ENCODE measurements at regions not wholly inside any gene's neighbourhood (a gene's known extent, or its start where the extent isn't known, plus 50 kb on each side); places are given as distances from the start of the nearest gene placed in this dataset.

DNA sequence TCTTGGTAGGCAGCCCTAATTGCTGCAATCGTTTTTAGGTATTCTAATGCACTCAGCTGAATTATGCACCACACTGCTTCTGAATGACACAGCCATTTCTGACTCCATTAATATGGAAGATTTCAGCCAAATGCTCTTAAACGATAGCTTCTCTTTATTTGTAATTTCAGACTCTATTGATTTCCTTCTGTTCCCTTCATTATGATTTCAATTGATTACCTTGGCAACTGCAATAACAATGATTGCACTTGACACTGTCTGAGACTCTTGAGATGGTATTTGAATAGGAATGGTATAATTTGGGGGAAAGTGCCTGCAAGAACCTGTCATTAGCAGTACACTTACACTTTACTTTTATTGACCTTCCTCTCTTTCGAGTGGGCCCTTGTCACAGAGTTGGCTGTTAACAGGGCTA lies 296.1 kb upstream of the DMAC1 start:
- no peak for TF ChIP-seq POLR2A (IDR thresholded peaks at IDR 0.05)
- TF ChIP-seq, protein P1, sequence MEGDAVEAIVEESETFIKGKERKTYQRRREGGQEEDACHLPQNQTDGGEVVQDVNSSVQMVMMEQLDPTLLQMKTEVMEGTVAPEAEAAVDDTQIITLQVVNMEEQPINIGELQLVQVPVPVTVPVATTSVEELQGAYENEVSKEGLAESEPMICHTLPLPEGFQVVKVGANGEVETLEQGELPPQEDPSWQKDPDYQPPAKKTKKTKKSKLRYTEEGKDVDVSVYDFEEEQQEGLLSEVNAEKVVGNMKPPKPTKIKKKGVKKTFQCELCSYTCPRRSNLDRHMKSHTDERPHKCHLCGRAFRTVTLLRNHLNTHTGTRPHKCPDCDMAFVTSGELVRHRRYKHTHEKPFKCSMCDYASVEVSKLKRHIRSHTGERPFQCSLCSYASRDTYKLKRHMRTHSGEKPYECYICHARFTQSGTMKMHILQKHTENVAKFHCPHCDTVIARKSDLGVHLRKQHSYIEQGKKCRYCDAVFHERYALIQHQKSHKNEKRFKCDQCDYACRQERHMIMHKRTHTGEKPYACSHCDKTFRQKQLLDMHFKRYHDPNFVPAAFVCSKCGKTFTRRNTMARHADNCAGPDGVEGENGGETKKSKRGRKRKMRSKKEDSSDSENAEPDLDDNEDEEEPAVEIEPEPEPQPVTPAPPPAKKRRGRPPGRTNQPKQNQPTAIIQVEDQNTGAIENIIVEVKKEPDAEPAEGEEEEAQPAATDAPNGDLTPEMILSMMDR (IDR thresholded peaks at IDR 0.05), result no peak

Data from adrenal gland (tissue), 5 donors.